ENCODE measurements at regions not wholly inside any gene's neighbourhood (a gene's known extent, or its start where the extent isn't known, plus 50 kb on each side); places are given as distances from the start of the nearest gene placed in this dataset.

DNA sequence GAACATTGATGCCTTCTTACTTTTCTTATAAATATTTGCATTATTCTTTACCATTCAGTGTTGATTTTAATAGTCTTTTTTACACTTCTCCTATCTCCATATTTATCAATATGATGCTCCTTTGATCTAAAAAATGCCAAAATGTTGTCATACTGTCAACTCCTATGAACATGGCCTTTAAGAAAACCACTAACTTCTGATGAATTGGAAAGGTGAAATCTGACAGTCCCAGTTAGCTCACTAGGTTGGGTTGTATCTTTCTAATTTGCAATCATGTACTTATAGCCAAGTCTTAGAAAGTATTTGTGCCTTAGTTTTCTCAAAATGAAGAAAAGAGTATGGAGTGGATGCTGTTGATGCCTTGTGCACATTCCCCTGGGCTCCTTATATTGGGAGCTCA lies 75.4 kb upstream of the SPACA1 start:
- TF ChIP-seq, protein P1, sequence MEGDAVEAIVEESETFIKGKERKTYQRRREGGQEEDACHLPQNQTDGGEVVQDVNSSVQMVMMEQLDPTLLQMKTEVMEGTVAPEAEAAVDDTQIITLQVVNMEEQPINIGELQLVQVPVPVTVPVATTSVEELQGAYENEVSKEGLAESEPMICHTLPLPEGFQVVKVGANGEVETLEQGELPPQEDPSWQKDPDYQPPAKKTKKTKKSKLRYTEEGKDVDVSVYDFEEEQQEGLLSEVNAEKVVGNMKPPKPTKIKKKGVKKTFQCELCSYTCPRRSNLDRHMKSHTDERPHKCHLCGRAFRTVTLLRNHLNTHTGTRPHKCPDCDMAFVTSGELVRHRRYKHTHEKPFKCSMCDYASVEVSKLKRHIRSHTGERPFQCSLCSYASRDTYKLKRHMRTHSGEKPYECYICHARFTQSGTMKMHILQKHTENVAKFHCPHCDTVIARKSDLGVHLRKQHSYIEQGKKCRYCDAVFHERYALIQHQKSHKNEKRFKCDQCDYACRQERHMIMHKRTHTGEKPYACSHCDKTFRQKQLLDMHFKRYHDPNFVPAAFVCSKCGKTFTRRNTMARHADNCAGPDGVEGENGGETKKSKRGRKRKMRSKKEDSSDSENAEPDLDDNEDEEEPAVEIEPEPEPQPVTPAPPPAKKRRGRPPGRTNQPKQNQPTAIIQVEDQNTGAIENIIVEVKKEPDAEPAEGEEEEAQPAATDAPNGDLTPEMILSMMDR (IDR thresholded peaks at IDR 0.05) = no peak
- no peak for TF ChIP-seq POLR2A (IDR thresholded peaks at IDR 0.05)
